GM18498 (cell line): ENCODE measurements at regions not wholly inside any gene's neighbourhood (a gene's known extent, or its start where the extent isn't known, plus 50 kb on each side); places are given as distances from the start of the nearest gene placed in this dataset.

ENCODE experiments used
- ATAC-seq: cut with Tn5 transposase; IDR thresholded peaks from one replicate; pipeline ENCODE4 v1.9.1; 2021; ENCODE audit warnings: mild to moderate bottlenecking, moderate library complexity; ENCODE audit not compliant: unreplicated experiment

DNA sequence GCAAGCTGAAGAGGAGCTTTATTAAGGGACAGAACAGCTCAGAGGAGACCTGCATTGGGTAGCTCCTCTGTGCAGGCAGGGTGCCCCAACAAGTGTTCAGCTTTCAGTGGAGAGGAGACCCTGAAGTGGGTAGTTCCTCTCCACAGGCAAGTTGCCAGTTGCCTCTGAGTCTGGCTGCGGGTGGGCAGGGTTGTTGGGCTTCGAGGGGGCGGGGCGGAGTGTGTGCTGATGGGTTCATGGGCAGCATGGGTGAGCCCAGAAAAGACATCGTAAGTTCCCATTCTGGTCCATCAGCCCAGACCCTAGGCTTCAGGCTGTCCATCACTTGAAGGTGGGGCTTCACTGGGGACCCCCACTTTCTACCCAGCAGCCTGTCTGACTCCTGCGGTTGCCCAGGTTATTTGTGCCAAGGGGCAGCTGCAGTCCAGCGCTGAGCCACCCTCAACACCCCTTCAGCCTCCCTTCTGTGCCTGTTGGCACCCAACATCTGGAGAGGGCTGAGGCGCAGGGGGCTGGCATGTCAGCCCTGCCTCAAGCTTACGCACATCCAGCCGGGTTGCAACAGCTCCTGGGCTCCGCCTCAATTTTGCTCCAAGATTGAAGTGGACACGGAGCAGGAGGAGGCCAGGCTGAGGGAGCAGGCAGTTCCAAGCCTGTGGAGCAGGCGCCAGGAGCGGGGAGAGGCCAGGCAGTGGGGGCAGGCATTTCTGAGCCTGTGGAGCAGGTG lies 350.5 kb upstream of the PCDH20 start:
- ATAC-seq = no peak

DNA sequence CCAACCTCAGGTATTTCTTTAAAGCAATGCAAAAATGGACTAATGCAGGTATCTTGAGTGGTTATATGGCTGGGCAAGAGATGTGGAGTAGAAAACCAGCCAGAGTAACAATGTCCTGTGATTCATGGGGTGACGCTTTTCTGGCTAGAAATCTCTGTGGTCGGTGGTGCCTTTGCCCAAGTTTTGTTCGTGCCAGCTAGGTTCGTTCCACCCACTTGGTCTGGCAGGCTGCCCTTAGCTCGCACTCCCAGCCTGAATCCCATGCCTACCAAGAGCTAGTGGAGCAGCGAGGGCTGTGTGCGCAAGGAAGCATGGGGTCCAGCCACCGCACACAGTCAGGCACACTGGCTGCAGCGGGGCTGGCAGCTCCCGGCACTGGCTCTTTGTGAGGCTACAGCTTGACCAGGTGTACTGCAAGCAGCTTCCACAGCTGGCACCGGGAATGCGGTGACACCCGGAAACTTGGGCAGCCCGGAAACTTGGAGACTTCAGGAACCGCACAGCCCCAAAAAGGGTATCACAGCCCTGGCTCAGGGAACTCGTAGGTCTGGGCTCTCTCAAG lies 349.6 kb upstream of the PCDH20 start:
- no peak for ATAC-seq

DNA sequence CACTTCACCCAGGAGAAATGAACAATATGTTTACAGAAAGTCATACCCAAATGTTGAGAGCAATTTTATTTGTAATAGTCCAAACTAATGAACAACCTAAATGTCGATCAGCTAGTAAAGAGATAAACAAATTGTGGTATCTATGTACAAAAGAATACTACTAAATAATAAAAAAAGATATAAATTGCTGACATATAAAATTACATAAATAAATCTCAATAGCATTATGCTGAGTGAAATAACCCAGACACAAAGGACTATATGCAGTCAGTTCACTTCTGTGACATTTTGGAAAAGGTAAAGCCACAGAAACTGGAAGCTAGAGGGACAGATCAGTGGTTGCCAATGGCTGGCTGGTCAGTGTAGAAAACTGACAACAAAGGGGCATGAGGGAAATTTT lies 346.0 kb upstream of the PCDH20 start:
- no peak for ATAC-seq

DNA sequence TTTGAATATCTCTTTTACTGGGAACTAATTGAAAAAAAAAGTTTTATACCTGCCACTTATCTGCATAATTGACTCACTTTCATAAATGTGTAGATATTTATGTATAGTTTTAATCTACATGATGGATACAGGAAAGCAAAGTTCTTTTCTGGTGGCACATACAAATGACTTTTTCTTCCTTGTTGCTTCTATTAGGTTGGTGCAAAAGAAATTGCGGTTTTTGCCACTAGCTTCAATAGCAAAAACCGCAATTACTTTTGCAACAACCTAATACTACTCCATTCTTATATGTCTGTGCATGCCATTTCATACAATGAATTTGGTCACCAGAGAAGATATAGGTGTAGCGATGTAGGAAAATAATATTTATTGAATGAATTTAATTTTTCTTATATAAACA lies 344.5 kb upstream of the PCDH20 start:
- no peak for ATAC-seq

DNA sequence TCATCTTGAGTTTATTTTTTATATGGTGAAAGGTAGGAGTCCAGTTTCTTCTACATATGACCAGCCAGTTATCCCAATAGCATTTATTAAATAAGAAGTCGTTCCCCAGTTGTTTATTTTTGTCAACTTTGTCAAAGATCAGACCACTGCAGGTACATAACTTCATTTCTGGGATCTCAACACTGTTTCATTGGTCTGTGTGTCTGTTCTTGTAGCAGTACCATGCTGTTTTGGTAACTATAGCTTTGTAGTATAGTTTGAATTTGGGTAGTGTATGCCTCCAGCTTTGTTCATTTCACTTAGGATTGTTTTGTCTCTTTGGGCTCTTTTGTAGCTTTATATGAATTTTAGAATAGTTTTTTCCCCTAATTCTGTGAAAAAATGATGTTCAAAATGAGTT lies 340.4 kb upstream of the PCDH20 start:
- ATAC-seq = no peak

DNA sequence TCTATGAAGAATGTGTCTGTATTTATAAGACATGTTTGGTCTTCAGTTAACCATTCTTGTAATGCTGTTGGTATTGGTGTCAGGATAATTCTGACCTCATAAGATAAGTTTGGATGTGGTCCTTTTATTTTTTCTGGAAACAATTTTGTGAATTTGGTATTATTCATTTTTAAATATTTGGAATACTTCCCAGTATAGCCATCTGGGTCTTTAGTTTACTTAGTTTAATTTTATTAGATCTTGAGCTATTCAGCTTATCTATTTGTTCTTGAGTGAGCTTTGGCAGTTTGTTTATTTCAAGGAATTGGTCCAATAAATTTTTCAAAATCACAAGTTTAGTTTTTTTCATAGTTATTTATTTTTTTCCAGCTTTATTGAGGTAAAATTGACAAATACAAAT lies 335.4 kb upstream of the PCDH20 start:
- no peak for ATAC-seq

DNA sequence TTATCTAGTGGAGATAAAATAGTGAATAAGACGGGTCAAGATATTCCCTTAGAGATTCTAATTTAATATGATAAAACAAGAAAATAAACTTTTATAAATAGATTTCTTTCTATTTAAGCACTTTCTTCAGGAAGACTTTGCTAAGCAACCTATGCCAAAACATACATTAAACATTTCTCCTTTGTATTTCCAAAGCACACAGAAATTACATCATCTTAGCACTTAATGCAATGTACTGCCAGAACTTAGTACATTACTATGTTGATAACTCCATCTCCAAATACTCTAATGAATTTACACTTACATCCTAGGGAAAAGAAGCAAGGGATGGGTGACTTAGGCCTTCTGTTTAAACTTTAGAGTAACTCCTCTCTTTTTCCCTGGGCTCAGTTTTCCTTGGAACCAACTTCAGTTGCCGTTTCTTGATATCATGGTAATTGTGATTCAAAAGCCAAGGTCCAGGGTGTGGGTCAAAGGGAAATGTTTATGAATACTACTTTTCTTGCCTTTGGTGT lies 322.6 kb upstream of the PCDH20 start:
- ATAC-seq = no peak

DNA sequence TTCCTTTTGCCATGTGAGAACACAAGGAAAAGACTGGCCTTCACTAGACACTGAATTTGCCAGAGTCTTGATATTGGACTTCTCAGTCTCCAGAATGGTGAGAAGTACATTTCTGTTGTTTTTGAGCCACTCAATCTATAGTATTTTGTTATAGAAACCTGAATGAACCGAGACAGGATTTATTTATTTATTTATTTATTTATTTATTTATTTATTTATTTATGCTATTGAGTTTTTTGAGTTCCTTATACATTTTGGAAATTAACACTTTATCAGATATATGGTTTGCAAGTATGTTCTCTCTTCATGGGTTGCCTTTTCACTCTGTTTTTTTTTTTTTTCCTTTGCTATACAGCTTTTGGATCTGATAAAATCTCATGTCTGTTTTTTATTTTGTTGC lies 319.0 kb upstream of the PCDH20 start:
- no peak for ATAC-seq

DNA sequence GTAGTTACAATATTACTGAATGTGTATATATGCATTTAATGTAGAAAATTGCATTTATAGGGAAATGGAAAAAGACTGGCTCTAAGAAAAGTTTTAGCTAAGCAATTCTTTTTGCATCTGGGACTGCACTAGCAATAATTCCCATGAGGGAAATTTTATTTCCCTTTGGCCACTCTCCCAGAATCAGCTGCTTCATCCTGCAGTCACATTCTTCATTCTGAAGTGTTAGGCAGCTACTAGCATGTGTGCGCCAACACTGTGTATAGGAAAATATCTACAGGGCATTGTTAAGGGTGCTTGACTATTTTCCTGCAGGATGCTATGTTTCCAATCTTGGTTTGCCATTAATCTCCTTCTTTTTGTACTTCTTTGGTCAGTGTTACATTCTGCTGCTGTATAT lies 312.8 kb upstream of the PCDH20 start:
- no peak for ATAC-seq

DNA sequence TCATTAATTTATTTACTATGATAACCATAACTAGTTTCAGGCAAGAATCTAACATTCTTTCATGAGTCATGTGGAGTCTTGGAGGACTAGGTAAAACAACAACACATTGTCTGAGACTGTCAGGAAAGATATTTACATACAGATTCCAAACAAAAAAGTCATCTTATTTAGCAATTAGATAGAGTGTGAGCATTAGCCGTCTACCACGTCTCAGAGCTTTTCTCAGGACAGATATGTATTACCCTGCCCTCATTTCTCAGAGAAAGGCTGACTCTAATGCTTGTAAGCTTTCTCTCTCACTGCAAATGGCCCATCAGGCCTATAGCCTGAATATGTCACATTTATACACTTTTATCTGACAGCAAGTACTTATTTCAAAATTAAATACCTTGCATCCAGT lies 312.1 kb upstream of the PCDH20 start:
- no peak for ATAC-seq

DNA sequence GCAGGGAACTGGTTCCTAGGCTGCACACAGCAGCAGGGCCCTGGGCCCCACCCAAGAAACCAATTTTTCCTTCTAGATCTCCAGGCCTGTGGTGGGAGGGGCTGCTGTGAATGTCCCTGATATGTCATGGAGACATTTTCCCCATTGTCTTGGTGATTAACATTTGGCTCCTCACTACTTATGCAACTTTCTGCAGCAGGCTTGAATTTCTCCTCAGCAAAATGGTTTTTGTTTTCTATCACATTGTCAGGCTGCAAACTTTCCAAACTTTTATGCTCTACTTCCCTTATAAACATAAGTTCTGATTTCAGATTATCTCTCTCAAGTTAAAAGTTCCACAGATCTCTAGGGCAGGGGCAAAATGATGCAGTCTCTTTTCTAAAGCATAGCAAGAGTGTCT lies 310.2 kb upstream of the PCDH20 start:
- no peak for ATAC-seq

DNA sequence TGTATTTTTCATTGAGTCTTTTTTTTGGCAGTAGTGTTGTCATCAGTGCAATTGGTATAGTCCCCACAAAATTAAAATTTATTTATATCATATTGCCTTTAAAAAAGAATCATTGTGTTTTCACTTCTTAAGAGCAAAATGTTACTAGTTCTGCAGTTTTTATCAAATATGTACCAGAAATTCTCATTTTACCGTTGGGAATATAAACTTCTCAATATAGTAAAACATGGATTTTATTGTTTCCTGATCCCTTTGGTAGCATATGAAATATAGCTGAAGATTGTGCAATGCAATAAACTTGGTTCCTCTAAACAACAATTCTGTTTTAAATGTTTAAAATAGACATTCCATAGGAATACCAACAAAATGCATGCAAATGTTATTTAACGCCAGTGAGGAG lies 306.5 kb upstream of the PCDH20 start:
- no peak for ATAC-seq

DNA sequence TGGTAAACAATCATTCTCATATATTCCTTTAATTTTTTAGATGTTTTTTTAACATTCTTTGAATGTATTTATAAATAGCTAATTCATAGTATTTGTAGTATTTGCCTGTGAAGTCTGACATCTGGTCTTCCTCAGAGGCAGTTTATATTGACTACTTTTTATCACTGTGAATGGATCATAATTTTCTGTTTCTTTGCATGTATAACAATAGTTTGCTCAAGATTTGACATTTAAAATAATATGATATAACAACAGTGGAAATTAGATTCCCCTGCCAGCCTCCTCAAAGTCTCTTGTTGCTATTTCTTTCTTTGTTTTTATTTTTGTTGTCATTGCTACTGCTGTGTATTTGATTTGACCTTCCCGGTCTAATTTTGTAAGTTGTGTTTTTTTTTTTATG lies 297.0 kb upstream of the PCDH20 start:
- ATAC-seq = no peak

DNA sequence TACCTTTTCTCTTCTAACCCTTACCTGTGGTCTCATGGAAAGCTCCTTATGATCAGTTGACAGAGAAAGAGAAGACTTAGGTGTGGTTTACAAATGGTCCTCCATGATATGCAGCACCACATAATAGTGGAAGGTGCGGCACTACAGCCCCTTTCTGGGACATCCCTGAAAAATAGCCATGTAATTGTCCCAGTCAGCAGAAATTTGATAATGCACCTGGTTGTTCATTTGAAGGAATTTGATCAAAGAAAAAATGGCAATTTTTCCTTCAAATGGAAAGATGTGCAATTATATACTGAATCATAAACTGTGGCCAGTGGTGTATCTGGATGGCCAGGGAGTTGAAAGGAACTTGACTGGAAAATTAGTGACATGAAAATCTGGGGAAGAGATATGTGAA lies 293.6 kb upstream of the PCDH20 start:
- ATAC-seq = no peak

DNA sequence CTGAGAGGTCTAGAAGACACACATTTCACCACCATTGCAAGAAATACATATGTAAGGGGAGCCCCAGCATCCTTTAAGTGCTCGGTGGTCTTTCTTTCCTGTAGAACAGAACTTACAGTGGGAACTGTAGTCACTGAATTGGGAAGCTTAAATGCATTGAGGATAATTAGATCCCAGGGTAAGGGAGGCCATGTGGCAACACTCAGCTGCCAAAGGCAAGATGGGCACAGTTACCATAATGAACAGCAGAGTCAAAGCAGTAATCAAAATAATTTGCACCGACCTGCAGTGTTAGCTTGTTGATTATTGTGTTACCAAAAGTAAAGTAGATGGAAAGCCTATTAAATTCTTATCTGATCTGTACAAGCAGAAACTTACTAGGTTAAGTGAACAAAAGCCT lies 291.2 kb upstream of the PCDH20 start:
- ATAC-seq = no peak

DNA sequence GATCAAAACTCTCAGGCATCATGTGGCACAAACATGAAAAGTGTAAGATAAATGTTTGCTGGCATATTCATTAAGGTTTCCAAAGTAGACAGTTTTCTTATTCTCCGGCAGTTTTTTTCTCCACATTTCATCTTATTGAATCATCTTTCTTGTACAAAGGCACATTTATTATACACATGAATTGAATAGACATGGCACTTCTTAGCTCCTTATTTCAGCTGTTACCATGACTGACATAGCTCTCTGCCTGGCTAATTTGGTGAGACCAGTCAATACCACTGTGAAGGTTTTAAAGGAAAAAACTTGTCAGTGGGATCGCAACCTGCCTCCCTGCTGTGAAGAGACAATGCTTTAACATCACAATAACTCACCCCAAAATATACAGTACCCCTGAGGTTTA lies 285.0 kb upstream of the PCDH20 start:
- no peak for ATAC-seq

DNA sequence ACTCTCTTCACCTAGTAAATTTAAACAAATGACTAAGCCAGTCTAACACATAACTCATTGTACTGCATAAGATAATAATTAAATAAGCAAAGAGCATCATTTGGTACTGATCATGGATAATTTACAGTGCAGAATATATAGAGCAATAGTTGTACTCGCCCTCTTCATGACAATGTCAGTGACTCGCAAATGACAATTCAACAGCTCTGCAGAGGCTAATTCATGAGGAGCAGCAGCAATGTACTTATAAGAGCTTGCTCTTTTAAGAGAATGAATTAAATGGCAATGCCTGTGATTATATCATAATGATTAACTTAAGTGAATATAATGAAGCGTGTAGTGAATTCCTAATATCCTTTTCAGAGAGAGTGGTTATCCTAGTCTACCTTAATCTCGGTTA lies 284.5 kb upstream of the PCDH20 start:
- no peak for ATAC-seq

DNA sequence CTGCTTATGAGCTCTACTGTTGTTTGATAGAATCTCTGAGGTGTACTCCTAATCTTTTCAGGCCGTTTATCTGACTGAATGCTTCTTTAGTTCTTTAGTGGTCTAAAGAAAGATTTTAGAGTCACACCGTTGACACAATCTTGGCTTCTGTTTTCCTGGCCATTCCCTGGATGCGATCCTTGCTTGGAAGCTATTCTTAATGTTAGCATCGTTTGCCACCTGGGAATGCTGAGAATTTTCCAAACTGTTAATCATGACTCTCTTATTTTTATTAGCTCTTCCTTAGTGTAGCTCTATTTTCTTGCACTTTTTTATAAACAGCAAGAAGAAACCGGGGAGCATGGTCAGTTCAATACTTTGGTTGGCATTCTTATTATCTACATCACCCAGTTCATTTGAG lies 281.0 kb upstream of the PCDH20 start:
- ATAC-seq = no peak

DNA sequence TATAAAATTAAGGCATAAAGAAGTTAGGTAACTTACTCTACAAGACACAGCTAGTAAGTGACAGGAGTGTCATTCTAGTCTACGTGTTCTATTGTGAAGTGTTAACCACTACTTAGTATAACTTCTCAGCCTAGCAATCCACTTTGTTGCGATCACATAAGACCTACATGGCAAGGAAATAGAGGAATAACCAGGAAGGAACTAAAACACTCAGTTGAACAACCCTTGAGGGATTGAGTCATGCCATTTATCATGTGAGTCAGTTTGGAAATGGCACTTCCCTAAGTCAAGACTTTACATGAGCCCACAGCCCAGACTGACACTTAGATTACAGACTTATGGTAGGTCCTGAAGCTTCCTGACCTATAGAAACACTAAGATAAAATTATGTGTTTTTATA lies 279.5 kb upstream of the PCDH20 start:
- no peak for ATAC-seq

DNA sequence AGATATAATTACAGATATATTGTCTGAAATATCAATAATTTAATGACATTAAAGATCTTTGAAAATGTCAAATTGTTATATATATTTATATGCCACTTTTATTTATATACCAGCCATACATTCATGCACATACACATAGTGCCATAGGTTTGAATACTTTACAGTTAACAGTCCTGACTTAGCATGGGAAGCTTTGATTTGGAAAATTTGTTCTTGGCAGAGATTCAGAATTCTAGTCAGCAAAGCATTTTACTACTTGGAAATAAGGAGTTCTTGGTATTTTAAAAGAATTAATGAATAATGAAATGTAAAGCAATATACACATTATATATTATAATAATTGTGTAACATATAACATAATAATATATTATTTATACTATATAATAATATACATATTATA lies 277.0 kb upstream of the PCDH20 start:
- no peak for ATAC-seq

DNA sequence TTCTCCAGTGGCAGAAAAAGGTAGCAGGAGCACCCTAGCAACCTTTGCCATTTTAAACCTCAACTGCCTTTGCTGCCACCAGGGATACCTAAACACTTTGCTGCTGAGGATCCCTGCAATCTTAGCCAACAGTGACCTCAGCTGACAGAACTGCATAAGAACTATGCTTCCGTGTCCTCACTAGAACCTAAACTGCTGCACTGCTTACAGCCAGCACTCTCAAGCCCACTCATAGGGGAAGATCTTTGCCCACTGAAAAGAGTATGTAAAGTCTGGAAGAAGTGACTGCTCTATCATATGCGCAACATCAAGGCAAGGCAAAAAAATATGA lies 270.0 kb upstream of the PCDH20 start:
- no peak for ATAC-seq

DNA sequence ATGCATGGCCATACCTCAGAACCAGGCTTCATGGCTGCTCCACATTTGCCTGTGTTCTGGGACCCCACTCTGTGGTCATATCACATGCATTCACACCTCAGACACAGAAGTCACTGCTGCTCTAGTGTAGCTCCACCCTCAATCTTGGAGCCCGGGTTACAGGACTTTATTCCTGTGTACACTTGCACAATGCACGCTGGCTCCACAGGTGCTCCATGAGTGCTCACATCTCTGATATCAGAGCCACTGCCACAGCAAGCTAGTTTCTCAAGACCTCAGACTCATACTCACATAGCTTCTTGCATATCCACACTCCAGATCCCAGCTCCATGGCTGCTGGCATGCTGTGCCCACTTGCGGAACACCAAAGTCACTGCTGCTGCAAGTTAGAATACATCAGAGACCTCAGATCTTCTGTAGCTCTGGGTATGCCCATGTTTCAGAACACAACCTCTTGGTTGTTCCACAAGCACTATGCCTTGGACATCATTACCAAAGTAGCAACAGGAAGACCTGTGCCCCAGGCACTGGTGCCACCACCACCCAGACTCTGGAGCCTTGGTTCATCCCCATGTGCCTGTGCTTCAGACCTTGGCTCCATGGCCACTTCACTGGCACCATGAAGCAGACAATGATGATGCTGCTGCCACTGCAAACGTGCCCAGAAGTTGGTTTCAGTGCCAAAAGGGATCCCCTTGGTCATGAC lies 269.5 kb upstream of the PCDH20 start:
- no peak for ATAC-seq
